ENCODE measurements at regions not wholly inside any gene's neighbourhood (a gene's known extent, or its start where the extent isn't known, plus 50 kb on each side); places are given as distances from the start of the nearest gene placed in this dataset.

DNA sequence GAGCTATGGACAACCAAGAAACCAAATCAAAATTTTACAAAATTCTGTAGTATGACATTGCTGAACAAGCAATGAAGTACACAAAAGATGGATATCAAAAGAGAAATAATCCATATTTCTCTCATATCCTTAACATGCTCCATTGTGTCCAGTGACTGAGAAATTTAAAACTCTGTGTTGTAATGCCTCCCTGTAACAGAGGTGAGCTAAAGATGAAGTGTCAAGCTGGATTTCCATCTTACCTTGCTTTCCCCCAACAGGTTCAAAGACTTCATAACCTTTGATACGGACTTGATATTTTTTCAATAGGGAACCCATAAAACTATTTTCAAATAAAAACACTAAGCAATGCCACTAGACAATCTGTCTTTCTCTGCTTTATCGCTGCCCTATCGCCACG is 95.7 kb upstream of the SERTAD2 start:
- Histone ChIP-seq H3K4me1 (ENCODE audit: control insufficient read depth, insufficient read depth, low read length) (peaks cover 5% of the 10 kb centered on the region), H3K9me3 (ENCODE audit: control insufficient read depth, insufficient read depth, low read length) (no peaks in the 10 kb centered on the region), H3K27ac (ENCODE audit: low read length) (peak overlapping the region; percentile 65), H3K27me3 (ENCODE audit: control insufficient read depth, insufficient read depth, low read length) (no peaks in the 10 kb centered on the region), H3K4me3 (ENCODE audit: low read length) (peak overlapping the region; percentile 47), H3K36me3 (ENCODE audit: control insufficient read depth, insufficient read depth, low read length) (no peaks in the 10 kb centered on the region)
- no peaks in the 10 kb centered on the region for H3K36me3 Mint-ChIP-seq
- TF ChIP-seq, protein P1, sequence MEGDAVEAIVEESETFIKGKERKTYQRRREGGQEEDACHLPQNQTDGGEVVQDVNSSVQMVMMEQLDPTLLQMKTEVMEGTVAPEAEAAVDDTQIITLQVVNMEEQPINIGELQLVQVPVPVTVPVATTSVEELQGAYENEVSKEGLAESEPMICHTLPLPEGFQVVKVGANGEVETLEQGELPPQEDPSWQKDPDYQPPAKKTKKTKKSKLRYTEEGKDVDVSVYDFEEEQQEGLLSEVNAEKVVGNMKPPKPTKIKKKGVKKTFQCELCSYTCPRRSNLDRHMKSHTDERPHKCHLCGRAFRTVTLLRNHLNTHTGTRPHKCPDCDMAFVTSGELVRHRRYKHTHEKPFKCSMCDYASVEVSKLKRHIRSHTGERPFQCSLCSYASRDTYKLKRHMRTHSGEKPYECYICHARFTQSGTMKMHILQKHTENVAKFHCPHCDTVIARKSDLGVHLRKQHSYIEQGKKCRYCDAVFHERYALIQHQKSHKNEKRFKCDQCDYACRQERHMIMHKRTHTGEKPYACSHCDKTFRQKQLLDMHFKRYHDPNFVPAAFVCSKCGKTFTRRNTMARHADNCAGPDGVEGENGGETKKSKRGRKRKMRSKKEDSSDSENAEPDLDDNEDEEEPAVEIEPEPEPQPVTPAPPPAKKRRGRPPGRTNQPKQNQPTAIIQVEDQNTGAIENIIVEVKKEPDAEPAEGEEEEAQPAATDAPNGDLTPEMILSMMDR (IDR thresholded peaks at IDR 0.05), result no peak
- H3K27me3 Mint-ChIP-seq (ENCODE audit: low read depth in 2 of 2), result no peaks in the 10 kb centered on the region
- DNase-seq, result peak in 1 of 2 donors; percentile 46
- H3K27ac Mint-ChIP-seq, result peak overlapping the region; percentile 77 to 96
- H3K4me3 Mint-ChIP-seq, result peak overlapping the region; percentile 96
- 37% methylated on average over 4 of the region's 4 CpGs for WGBS (ENCODE audit: insufficient coverage)
- no peak for ATAC-seq
- intact Hi-C loops (cut with micrococcal nuclease), result no loop called here
- peaks cover 12 to 16% of the 10 kb centered on the region in 2 donors for H3K4me1 Mint-ChIP-seq
- H3K9me3 Mint-ChIP-seq, result no peaks in the 10 kb centered on the region

DNA sequence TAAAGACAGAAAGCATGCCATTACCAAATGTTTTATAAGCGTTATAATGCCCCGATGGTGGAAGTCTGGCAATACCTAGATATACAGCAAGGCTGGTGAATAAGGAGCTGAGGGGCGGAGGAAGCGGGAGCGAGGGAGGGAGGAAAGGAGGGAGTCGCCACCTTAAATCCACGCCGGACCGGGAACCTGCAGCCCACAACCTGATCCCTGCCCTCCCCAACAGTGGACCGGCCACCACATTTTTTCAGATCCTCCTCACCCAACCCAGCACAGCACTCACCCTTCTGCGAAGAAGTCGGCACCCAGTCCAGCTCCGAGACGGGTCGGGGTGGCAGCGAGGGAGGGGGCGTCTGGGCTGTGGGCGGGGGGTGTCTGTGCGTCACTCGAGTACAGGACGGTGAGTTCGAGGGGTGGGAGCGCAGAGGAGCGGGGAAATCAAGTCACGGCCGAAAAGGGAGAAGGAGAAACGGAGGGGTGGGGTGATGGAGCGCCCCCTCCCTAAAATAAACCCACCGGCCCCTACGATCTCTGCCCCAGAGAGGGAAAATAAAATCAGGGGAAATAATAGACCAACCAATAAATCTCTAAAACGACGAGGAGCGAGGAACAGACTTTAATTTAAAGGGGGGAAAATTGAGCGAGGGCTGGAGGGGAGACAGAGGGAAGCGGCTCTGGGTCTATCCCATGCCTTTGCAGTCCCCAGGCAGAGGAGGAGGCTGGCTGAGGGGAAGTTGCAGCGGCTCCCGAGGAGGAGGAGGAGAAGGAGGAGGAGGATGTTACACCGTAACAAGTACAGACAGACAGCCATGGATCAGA is 96.5 kb upstream of the SERTAD2 start:
- Histone ChIP-seq H3K9me3 (ENCODE audit: control insufficient read depth, insufficient read depth, low read length) (no peaks in the 10 kb centered on the region), H3K4me3 (ENCODE audit: low read length) (peak overlapping the region; percentile 47), H3K36me3 (ENCODE audit: control insufficient read depth, insufficient read depth, low read length) (no peaks in the 10 kb centered on the region), H3K27me3 (ENCODE audit: control insufficient read depth, insufficient read depth, low read length) (no peaks in the 10 kb centered on the region), H3K4me1 (ENCODE audit: control insufficient read depth, insufficient read depth, low read length) (peaks cover 5% of the 10 kb centered on the region), H3K27ac (ENCODE audit: low read length) (peak overlapping the region; percentile 65)
- DNase-seq (peak in 1 of 2 donors; percentile 60), ATAC-seq (no peak)
- H3K4me3 Mint-ChIP-seq, result peak overlapping the region; percentile 96
- H3K27me3 Mint-ChIP-seq (ENCODE audit: low read depth in 2 of 2), result no peaks in the 10 kb centered on the region
- H3K36me3 Mint-ChIP-seq, result no peaks in the 10 kb centered on the region
- under 1% methylated on average over 26 of the region's 38 CpGs for WGBS (ENCODE audit: insufficient coverage)
- H3K27ac Mint-ChIP-seq, result peak overlapping the region; percentile 77 to 96
- intact Hi-C loops (cut with micrococcal nuclease), result loop anchor here (2.0 to 5.0 kb wide), 6 partner anchors 19 to 225 kb away; partner anchors contain the start of gene AFTPH
- peaks cover 12 to 16% of the 10 kb centered on the region in 2 donors for H3K4me1 Mint-ChIP-seq
- TF ChIP-seq, protein P1 (IDR thresholded peaks at IDR 0.05), result no peak
- H3K9me3 Mint-ChIP-seq, result no peaks in the 10 kb centered on the region

DNA sequence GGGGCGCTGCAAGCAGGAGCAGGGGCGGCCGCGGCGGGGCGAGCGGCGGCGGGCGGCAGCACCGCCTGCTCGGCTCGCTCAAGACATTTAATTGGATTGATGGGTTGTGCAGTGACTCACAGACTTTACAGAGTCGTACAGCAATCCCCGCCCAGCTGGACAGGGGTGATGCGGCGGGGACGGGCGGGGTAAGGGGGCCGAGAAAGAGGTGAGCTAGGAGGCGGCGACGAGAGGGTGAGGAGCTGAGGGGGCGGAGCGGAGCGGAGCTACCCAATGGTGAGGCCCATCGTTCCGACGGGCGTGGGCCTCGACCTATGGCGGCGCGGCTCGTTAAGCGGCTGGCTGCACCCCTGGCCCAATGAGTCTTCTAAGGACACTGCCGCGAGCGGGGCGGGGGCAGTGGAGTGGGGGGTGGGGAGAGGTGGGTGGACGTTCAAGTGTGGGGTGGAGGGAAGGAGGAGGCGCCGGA is 97.1 kb upstream of the SERTAD2 start:
- Histone ChIP-seq H3K9me3 (ENCODE audit: control insufficient read depth, insufficient read depth, low read length) (no peaks in the 10 kb centered on the region), H3K4me1 (ENCODE audit: control insufficient read depth, insufficient read depth, low read length) (peaks cover 5% of the 10 kb centered on the region), H3K27ac (ENCODE audit: low read length) (peak overlapping the region; percentile 95), H3K27me3 (ENCODE audit: control insufficient read depth, insufficient read depth, low read length) (no peaks in the 10 kb centered on the region), H3K4me3 (ENCODE audit: low read length) (peak overlapping the region; percentile 47), H3K36me3 (ENCODE audit: control insufficient read depth, insufficient read depth, low read length) (no peaks in the 10 kb centered on the region)
- peak overlapping the region; percentile 77 to 96 for H3K27ac Mint-ChIP-seq
- peak; percentile 77 to 92 (median 81) for ATAC-seq
- intact Hi-C loops (cut with micrococcal nuclease), result loop anchor here (1.0 to 5.0 kb wide), 8 partner anchors 16 to 226 kb away; partner anchors contain the start of gene AFTPH
- DNase-seq, result peak; percentile 97 to 99
- peak overlapping the region; percentile 96 for H3K4me3 Mint-ChIP-seq
- H3K4me1 Mint-ChIP-seq, result peaks cover 12 to 16% of the 10 kb centered on the region in 2 donors
- H3K27me3 Mint-ChIP-seq (ENCODE audit: low read depth in 2 of 2), result no peaks in the 10 kb centered on the region
- TF ChIP-seq, protein P1 (IDR thresholded peaks at IDR 0.05), result no peak
- H3K9me3 Mint-ChIP-seq, result no peaks in the 10 kb centered on the region
- under 1% methylated on average over 43 of the region's 43 CpGs for WGBS (ENCODE audit: insufficient coverage)
- no peaks in the 10 kb centered on the region for H3K36me3 Mint-ChIP-seq

All from natural killer cell (primary cell).